ENCODE measurements at regions not wholly inside any gene's neighbourhood (a gene's known extent, or its start where the extent isn't known, plus 50 kb on each side); places are given as distances from the start of the nearest gene placed in this dataset.
"Not testable (repeated sequence)": the region's sequence is repeated elsewhere in the genome, so short reads cannot be mapped to it uniquely, and the experiment has no call there.

DNA sequence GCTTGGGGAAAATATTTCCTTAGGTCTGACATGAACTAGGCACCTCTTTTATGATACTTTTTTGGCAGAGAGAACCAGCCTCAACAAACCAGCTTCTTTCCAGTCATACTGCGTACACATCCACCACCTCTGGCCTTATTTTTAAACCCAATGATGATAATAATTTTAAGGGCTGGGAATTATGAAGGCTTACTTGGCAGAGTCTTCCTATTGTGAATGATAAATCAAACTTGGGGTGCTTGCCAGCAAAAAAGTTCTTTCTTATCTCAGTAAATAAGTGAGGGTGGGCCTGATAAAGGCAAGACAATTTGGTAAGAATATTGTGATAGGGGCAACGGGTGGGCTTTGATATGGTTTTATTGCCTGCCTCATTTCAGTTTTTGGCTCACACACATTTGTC, 1230.2 kb upstream of the ZEB2 start:
- WGBS, 4 donors: 28 to 42% (median 35%) methylated on average over 2 of the region's 2 CpGs
- Histone ChIP-seq H3K36me3 (replicated peaks in 1 of 2) (no peaks in the 10 kb centered on the region), H3K27ac (peak overlapping the region in 1 of 5 donors; percentile 87), H3K4me1 (replicated peaks in 1 of 2) (peaks cover 8 to 25% of the 10 kb centered on the region in 2 donors), H3K4me3 (no peak overlapping the region), H3K9me3 (replicated peaks in 1 of 3) (no peaks in the 10 kb centered on the region), H3K27me3 (no peaks in the 10 kb centered on the region)
- no peak for TF ChIP-seq POLR2A (IDR thresholded peaks at IDR 0.05)
- TF ChIP-seq, protein P1, sequence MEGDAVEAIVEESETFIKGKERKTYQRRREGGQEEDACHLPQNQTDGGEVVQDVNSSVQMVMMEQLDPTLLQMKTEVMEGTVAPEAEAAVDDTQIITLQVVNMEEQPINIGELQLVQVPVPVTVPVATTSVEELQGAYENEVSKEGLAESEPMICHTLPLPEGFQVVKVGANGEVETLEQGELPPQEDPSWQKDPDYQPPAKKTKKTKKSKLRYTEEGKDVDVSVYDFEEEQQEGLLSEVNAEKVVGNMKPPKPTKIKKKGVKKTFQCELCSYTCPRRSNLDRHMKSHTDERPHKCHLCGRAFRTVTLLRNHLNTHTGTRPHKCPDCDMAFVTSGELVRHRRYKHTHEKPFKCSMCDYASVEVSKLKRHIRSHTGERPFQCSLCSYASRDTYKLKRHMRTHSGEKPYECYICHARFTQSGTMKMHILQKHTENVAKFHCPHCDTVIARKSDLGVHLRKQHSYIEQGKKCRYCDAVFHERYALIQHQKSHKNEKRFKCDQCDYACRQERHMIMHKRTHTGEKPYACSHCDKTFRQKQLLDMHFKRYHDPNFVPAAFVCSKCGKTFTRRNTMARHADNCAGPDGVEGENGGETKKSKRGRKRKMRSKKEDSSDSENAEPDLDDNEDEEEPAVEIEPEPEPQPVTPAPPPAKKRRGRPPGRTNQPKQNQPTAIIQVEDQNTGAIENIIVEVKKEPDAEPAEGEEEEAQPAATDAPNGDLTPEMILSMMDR (IDR thresholded peaks at IDR 0.05): no peak
- intact Hi-C loops (cut with DNase I): no loop called here
- DNase-seq: peak in 1 of 7 donors; percentile 2

DNA sequence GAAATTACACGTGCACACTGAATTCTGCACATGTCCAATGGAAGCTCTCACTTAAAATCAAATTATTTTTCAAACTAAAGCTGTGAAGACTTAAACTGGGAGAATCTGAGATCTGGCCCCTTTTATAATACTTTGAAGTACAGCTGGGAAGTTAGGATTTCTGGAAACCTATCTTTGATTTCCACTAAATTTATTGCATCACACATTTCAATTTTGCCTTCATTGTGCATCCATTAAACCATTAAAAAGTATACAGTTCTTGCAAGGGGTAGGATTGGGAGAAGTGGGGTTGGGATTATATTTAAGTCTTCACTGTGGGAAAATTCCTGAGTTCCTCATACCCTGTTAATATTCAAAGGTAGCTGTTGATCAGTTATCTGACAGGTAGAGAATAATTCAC, 1229.6 kb upstream of the ZEB2 start:
- no peak for DNase-seq
- no peaks in the 10 kb centered on the region for H3K36me3 ChIP-seq (replicated peaks in 1 of 2)
- peaks cover 8 to 29% of the 10 kb centered on the region in 2 donors for H3K4me1 ChIP-seq (replicated peaks in 1 of 2)
- H3K27me3 ChIP-seq: no peaks in the 10 kb centered on the region
- no peak for TF ChIP-seq POLR2A (IDR thresholded peaks at IDR 0.05)
- TF ChIP-seq, protein P1 (IDR thresholded peaks at IDR 0.05): no peak
- no peak overlapping the region for H3K27ac ChIP-seq
- no peaks in the 10 kb centered on the region for H3K9me3 ChIP-seq (replicated peaks in 1 of 3)
- intact Hi-C loops (cut with DNase I): no loop called here
- WGBS, 4 donors: 72 to 86% (median 81%) methylated on average over 1 of the region's 1 CpG
- H3K4me3 ChIP-seq: no peak overlapping the region

DNA sequence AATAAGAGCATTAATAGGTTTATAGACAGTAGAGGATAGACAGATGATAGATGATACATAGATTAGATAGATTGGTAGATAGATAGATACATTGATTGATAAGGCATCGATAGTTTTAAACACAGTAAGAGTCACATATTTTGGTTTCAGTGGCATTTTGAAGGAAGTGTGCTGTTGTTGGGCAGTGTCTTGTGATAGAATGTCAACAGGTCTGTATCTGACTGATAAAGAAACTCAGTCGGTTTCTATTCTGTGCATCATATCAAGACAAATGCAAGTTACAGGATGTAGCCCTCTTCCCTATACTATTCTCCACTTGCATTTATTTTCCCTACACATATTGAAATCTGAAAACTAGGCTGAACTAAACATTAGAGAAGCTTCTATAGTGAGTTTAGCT, 1229.0 kb upstream of the ZEB2 start:
- no peak for DNase-seq
- 56 to 63% (median 60%) methylated on average over 2 of the region's 2 CpGs for WGBS, 4 donors
- H3K27ac ChIP-seq: no peak overlapping the region
- H3K4me3 ChIP-seq: no peak overlapping the region
- intact Hi-C loops (cut with DNase I): no loop called here
- peaks cover 8 to 29% of the 10 kb centered on the region in 2 donors for H3K4me1 ChIP-seq (replicated peaks in 1 of 2)
- H3K36me3 ChIP-seq (replicated peaks in 1 of 2): no peaks in the 10 kb centered on the region
- H3K27me3 ChIP-seq: no peaks in the 10 kb centered on the region
- no peak for TF ChIP-seq POLR2A (IDR thresholded peaks at IDR 0.05)
- TF ChIP-seq, protein P1 (IDR thresholded peaks at IDR 0.05): no peak
- no peaks in the 10 kb centered on the region for H3K9me3 ChIP-seq (replicated peaks in 1 of 3)

DNA sequence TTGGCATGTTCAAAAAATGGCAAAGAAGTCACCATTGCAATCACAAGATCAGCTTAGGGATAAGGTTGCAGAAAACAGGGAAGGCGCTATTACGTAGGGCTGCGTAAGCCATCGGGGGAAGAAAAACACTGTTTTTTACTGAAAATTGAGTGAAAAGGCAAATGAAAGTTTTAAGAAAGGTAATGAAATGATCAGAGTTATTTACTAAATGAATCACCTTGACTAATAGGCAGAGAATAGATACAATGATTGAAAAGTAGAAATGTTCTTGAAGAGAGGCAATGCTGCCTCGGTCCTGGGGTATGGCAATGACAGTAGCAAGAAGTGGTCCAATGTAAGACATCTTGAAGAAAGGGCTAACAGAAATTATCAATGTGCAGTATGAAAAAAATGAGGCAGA, 1227.8 kb upstream of the ZEB2 start:
- peaks cover 8 to 25% of the 10 kb centered on the region in 2 donors for H3K4me1 ChIP-seq (replicated peaks in 1 of 2)
- H3K36me3 ChIP-seq (replicated peaks in 1 of 2): no peaks in the 10 kb centered on the region
- intact Hi-C loops (cut with DNase I): no loop called here
- no peak for DNase-seq
- TF ChIP-seq, protein P1 (IDR thresholded peaks at IDR 0.05): no peak
- no peak for TF ChIP-seq POLR2A (IDR thresholded peaks at IDR 0.05)
- H3K9me3 ChIP-seq (replicated peaks in 1 of 3): no peaks in the 10 kb centered on the region
- no peak overlapping the region for H3K27ac ChIP-seq
- H3K27me3 ChIP-seq: no peaks in the 10 kb centered on the region
- WGBS, 4 donors: 93 to 99% (median 95%) methylated on average over 5 of the region's 5 CpGs
- H3K4me3 ChIP-seq: no peak overlapping the region

DNA sequence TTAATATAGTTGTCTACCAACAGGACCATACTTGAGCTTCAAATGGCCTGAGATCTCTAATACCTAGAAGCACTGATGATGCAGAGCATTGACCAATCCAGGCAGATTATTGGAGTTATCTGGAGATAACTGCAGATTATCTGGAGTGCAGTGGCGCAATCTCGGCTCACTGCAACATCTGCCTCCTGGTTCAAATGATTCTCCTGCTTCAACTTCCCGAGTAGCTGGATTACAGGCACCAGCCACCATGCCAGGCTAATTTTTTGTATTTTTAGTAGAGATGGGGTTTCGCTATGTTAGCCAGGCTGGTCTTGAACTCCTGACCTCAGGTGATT, 1225.4 kb upstream of the ZEB2 start:
- intact Hi-C loops (cut with DNase I); H3K4me3 ChIP-seq; DNase-seq; H3K9me3 ChIP-seq (replicated peaks in 1 of 3); H3K27me3 ChIP-seq; H3K27ac ChIP-seq; H3K36me3 ChIP-seq (replicated peaks in 1 of 2): not testable (repeated sequence)
- WGBS, 4 donors: 73 to 79% (median 73%) methylated on average over 4 of the region's 4 CpGs
- peaks cover 1 to 12% of the 10 kb centered on the region in 2 donors for H3K4me1 ChIP-seq (replicated peaks in 1 of 2)
